RWPE1 (cell line): ENCODE measurements at regions not wholly inside any gene's neighbourhood (a gene's known extent, or its start where the extent isn't known, plus 50 kb on each side); places are given as distances from the start of the nearest gene placed in this dataset.

Experiments
- CTCF ChIA-PET: fragments of 350-600 bp; sonication (Branson Sonifier 250); formaldehyde crosslinking; extraction: SDS; loops from one replicate; lab custom pipeline; 2021; lab: Yijun Ruan, JAX
- POLR2A ChIA-PET: fragments of 400-600 bp; formaldehyde crosslinking; extraction: SDS; loops from one replicate; lab custom pipeline; 2020; ENCODE audit warnings: antibody characterized with exemption; ENCODE audit not compliant: low non-redundant PET; lab: Yijun Ruan, JAX
- DNase-seq: peaks from one replicate; pipeline ENCODE4 v3.0.0; 2012; ENCODE audit warnings: low spot score
- H3K27ac ChIP-seq: fragments of 450-650 bp; 2 replicates; pipeline ENCODE4 v1.5.1; 2017
- CTCF ChIP-seq: fragments of 450-650 bp; conservative IDR thresholded peaks from 2 replicates; pipeline ENCODE4 v1.5.1; 2017; ENCODE audit warnings: low read depth, mild to moderate bottlenecking

DNA sequence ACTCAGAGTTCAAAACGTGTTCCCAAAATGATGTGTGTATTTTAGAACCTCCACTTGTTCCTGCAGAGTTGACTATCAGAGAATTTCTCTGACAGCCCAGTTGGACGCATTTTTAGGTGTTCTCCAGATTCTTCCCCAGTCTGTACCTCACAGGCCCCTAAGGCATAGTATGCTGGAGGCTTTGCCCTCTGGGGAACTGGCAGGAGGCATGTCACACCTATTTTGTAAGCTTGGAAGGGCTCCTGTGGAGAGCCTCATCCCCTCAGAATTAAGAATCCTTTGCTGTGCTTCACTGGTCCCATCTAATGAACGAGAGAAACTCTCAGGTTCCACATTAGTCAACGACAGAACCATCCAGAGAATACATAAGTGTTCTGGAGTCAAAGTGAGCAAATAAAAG is 144.1 kb upstream of the SLC30A5 start:
- DNase-seq = no peak
- no peak for TF ChIP-seq CTCF
- ChIA-PET POLR2A (no interaction called here), CTCF (no interaction called here)
- no peak overlapping the region for H3K27ac ChIP-seq

GRCh38 chr5:68950125-68950524 is 143.7 kb upstream of the SLC30A5 start:
- TF ChIP-seq CTCF = no peak
- DNase-seq = peak; percentile 84
- H3K27ac ChIP-seq = no peak overlapping the region
- ChIA-PET CTCF (interaction anchor here (0.7 kb wide), 1 partner anchor 1377 kb away, joined by 3 read pairs; no protein-coding TSS in a partner anchor), POLR2A (no interaction called here)

DNA sequence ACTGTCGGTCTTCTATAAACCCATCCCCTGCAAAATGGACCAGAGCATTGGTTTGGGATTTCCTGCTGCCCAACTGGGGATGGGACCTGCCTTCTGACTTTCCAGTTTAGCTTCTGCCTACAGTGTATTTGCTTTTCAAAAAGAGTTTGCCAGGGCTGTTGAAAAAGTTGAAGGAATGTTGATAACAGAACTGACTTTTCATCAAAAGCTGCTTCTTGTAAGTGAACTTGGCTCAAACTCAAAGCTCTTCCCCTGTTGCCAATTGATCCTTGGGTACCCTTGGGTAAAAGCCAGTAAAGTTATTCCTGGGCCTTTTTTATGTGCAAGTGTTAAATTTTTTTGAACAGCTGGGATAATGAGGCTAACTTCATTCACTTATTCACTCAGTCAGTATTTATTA is 142.9 kb upstream of the SLC30A5 start:
- H3K27ac ChIP-seq = no peak overlapping the region
- DNase-seq = no peak
- ChIA-PET CTCF (no interaction called here), POLR2A (no interaction called here)
- TF ChIP-seq CTCF = no peak

- no peak for DNase-seq
- no peak overlapping the region for H3K27ac ChIP-seq
- TF ChIP-seq CTCF = no peak
- ChIA-PET POLR2A (no interaction called here), CTCF (no interaction called here)
These were observed 140.5 kb upstream of the SLC30A5 start for GRCh38 chr5:68953231-68953874.

- DNase-seq = no peak
- TF ChIP-seq CTCF = no peak
- POLR2A ChIA-PET = no interaction called here
- H3K27ac ChIP-seq = no peak overlapping the region
- CTCF ChIA-PET = no interaction called here
These were observed 139.8 kb upstream of the SLC30A5 start for GRCh38 chr5:68953875-68954617.

GRCh38 chr5:68954618-68954910 is 139.2 kb upstream of the SLC30A5 start:
- ChIA-PET POLR2A (no interaction called here), CTCF (no interaction called here)
- no peak overlapping the region for H3K27ac ChIP-seq
- DNase-seq = no peak
- TF ChIP-seq CTCF = no peak
